Caki2 (cell line): ENCODE measurements at regions not wholly inside any gene's neighbourhood (a gene's known extent, or its start where the extent isn't known, plus 50 kb on each side); places are given as distances from the start of the nearest gene placed in this dataset.

Experiments used
- DNase-seq: peaks from one replicate; pipeline ENCODE4 v3.0.0-alpha.2; 2015; ENCODE audit warnings: low read depth
- in situ Hi-C: cut with HindIII; loops from 2 replicates; pipeline ENCODE4 v1.10.0; 2016; ENCODE audit warnings: low sequenced_read_pairs, low pct_unique_long_range_greater_than_20kb, mixed read lengths

DNA sequence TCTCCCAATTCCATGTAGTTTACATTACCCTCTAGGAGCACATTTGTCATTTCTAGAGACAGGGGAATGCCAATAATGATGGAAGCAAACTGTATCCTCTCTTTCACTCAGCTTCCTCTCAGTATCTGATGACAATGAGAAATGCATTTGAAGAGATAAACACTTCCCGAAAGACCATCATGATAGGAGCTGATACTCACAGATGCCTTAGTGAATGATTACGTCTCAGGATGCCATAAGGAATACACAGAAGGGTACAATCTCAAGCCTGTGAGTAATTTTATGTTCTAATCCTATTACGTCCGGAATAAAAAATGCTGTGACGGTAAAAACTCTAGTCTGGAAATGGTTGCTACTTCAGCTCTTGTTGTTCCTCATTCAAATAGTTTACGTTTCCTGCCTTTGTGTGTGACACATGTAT, 663.8 kb upstream of the MIR17HG start:
- in situ Hi-C loops = no loop called here
- no peak for DNase-seq

DNA sequence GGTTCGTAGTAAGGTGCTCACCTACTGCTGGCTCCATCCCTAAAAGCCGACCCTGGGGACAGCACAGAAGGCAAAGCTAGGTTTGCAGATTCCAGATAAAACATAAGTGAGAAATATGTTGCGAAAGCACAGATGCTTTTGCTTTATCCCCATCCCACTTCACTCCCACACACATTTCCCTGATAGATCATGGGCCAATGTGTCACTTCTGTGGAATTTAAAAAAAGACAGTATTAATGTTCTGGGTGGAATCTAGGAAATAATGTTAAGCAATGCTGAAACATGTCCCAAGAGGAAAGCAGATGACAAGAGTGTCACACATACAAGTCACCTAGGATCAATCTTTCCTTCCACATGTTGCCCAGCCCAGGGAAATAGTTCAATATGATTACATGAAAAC, 661.0 kb upstream of the MIR17HG start:
- in situ Hi-C loops = no loop called here
- DNase-seq = no peak

DNA sequence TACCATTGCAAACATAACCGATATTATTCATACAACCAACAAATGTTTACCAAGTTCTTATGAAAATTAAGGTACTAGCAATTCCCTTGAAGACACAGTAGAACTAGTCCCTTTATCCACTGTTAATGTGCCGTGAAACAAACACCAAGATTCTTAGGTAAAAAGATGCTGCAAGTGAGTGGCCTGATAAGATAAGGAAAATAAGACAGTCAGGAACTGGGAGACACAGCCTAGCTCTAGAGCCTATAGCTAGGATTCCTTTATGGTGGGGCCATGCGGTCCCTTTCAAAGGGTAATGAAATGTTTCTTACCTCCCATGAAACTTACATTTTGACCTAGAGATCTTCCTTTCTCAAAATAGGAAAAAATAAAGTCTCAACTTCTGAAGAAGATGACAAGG, 658.4 kb upstream of the MIR17HG start:
- in situ Hi-C loops = no loop called here
- no peak for DNase-seq

DNA sequence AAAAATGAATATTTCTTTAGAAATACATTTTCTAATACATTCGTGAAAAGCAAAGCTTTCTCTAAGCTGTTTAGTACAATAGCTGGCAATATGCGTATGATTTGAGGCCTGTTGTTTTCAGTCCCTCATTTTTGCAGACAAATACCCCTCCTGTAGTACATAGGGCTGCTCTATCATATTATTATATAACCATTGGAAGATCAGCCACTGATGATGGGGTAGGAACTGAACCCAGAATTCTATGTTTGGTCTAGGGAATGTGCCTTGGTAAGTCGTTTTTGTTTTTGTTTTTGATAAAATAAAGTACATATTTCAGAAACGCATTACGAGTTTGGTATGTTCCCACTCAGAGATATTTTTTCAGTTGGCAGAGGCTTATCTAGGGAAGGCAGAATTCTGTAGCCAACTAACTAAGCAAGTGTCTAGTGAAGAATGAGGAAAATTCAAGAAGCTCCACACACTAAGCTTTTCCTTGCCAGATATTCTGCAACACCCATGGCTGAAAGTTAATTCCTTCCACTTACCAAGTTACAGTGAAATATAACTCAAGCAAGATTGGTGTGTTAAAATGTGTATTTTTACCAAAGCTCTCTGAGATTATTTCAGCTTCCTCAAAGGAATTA, 656.9 kb upstream of the MIR17HG start:
- in situ Hi-C loops = no loop called here
- DNase-seq = no peak

DNA sequence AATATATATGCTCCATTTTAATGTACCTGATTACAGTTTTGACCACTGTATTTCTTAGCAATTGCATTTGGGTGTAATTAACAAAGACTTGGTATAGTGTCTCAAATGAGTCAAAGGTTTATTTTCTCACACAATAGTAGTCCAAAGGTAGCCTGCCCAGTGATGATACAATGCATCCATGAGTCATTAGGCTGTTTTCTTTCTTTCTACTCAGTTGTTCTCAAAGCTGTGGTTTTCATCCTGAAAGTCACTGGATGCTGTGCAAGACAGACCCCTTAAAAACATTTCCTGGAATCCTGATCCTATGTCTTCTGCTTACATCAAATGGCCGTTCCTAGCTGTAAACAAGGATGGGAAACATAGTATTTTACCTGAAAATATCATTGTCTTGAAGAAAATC, 651.2 kb upstream of the MIR17HG start:
- peak; percentile 41 for DNase-seq
- in situ Hi-C loops = no loop called here

DNA sequence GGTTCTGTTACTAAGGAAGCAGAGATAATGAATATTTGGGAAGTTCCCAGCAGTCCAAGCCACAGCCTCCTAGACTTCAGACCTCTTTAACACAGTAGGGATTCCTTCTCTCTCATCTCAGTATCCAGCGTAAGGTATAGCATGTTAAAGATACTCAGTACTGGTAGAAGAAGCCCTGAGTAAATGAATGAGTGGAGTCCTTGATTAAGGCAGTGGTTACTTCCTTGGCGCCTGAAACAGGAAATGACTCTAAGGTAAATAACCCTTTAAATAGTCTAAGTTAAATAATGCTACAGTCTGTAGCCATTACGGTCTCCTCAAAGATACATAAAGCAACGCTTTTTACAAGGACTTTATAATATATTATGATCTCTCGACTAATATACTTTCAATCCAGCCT, 650.8 kb upstream of the MIR17HG start:
- in situ Hi-C loops = no loop called here
- no peak for DNase-seq

DNA sequence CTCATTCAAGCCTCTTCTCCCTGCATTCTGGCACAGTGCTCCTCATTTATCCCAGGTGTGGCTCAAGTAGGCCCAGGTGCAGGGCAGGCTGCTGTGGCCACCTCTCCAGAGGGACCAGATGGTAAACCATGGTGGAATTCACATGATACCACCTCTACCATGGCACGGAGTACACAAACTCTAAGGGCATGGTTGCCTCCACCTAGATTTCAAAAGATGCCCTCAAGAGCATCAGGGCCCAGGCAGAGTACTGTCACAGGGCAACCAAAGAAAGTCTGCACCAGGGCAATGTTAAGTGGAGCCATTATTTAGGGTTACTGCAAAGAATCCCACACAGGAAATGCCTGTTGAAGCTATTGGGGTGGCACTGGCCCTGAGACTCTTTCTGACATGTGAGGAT, 647.1 kb upstream of the MIR17HG start:
- DNase-seq = no peak
- in situ Hi-C loops = no loop called here

DNA sequence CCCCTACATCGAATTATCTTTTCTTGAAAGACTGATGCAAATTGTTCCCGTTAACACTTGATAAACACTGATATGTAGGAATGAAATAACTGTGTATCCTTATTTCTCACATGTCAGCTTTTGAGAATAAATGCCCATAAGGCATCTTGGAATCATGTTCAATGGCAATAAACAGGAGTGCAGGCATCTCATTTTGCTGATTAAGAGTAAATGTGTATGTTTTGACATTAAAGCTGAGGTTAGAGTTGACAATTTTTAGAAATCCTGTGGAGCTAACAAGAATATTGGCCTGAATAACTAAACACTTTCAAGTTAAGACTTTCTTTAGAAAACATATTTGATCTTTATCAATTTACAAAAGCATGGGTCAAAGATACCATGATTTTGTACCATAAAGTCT, 646.2 kb upstream of the MIR17HG start:
- in situ Hi-C loops = no loop called here

DNA sequence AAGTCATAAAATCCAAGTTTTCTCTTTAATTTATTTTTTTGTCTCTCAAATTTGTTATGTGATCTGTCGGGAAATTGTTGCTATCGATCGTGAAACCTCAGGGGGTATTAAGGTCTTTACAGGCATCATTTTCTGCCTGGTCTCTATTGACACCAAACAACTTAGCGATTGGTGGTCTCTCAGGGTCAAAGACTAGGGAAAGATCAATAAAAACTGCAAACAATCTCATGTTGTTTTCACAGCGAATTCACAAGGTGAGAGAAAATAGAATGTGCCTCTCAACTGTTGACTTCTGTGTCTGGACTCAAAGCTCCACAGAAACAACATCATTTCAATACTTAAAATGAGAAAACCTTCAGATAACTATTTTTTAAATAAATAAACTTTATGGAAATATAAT, 645.4 kb upstream of the MIR17HG start:
- in situ Hi-C loops = no loop called here
- no peak for DNase-seq

More for the DNA sequence above, 646.2 kb upstream of the MIR17HG start:
- no peak for DNase-seq

DNA sequence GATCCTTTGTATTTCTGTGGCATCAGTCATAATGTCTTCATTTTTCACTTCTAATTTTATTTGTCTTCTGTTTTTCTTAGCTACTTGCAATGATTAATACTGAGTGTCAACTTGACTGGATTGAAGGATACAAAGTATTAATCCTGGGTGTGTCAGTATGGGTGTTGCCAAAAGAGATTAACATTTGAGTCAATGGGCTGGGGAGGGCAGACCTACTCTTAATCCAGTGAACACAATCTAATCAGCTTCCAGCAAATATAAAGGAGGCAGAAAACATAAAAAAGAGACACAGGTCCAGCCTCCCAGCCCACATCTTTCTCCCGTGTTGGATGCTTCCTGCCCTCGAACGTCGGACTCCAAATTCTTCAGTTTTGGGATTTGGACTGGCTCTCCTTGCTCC, 640.9 kb upstream of the MIR17HG start:
- no peak for DNase-seq
- in situ Hi-C loops = no loop called here

DNA sequence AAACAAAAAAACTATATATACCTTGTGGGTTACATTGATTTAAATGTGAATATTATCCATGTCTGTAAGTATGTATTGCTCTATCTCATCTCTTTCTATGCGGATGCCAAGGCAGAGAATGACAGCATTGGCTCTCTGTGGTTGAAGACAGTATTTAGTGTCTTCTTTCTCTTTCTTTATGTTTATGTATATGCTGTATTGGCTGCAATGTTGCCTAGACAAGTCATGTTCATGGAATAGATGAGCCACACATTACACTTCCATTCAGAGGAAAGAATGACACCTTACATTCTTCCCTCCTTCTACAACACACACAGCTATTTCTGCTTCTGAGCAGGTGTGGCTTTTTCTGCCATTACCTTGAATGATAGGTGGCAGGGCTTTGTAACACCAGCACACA, 639.4 kb upstream of the MIR17HG start:
- in situ Hi-C loops = no loop called here
- DNase-seq = no peak

DNA sequence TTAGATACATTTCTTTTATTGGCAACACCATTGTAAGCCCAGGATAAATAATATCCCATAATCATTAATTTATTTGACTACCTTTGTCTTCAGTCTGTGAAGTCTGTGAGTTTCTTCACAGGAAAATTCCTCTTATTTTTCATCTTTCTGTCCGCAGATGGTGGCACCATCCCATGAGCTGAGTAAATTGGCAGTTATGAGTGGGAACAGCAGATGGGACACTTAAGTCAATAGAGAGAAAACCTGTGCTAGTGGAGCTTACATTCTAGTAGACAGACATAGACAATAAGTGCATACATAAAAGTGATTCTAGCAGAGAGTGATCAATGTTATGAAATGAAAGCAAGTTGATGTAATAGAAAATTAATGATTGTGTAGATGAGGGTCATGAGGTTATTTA, 638.2 kb upstream of the MIR17HG start:
- no peak for DNase-seq
- in situ Hi-C loops = no loop called here

DNA sequence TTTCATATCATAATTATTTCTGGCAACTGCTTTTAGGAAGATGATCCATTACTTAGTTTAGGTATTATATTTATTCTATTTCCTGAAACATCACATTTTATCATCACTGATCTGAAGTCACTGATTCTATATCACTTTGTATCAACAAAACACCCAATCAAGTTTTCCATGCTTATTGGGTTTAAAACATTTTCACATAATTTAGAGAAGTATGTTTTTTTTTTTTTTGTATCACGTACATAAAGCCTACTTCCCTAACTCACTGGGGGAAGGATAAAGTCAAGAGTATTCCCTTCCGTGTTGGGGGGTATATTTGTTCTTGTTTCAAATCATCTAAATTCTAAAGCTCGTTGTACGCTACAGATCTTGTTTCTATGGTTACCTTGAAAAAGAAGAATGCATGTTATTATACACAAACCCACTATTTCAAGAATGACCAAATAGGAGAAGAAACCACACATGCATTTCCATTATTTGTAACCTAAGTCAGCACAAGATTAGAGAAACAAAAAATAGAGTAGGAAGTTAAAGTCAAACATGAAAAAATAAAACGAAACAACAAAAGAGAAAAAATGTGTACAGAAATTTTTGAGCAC, 637.2 kb upstream of the MIR17HG start:
- in situ Hi-C loops = no loop called here
- no peak for DNase-seq

DNA sequence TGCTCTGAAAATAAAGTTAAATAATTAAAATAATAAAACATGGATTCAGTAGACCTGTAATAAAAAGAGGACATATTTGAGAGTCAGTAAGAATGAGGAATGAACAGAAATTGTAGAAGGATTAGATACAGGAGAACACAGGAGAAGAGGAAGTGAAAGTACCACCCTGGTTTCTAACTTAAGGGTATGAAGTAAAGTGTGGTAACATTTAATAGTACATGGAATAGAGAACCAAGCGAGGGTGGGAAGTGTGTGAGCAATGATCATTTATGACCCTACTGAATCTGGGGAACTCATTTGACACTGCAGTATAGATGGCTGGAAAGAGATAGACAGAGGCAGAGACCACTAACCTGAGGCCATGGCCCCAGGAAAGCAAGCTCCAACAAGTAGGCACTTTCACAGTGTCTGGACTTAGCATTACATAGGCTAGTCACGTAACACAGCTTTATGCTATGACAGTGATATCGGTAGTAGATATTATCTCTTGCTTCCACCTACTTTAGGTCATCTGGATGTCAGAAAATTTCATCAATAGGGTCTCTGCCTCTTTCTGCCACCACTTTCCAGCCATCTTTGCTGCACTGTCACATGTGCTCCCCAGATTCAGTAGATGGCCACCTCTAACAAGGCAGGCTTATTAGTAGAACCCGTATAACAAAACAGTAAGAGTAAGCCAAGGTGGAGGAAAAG, 633.9 kb upstream of the MIR17HG start:
- in situ Hi-C loops = no loop called here
- DNase-seq = no peak

DNA sequence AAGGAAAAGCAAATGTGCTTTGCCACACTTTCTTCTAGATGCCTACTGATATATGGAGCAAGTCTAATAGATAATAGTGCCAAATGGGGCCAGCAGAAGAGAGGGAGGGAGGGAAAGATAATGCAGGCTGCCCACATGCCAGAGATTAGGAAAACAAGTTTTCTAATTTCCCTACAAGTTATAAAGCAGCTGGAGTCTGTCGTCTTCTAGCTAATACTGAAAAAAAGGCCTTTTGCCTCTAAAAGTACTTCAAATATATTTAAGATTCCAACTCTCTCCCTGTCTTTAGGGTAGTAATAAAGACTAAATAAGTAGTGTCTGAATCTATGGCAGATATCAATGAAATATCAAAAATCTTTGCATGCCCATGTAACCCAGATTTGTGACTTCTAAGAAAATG, 632.0 kb upstream of the MIR17HG start:
- in situ Hi-C loops = no loop called here

DNA sequence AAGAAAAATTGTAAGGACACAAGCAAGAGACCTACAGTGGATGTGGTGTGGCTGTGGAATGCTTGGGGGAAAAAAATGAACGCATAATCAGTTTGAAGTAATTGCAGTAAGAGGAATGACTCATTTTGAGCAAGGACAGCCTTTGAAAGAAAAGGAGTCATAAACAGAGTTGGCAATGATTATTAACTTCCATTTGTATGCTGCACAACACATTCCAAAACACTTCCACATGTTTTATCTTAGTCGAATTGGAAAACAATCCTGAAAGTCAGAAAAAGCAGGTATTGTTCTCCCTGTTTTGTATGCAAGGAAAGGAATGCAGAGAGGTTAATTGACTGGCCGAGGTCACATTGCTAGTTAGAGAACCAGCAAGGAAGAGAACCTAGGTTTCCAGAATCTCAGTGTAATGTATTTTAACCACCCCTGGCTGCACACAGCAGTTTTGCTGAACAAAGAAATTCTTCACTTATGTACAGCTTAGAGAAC, 630.0 kb upstream of the MIR17HG start:
- DNase-seq = peak; percentile 78
- in situ Hi-C loops = no loop called here

More for the DNA sequence above, 632.0 kb upstream of the MIR17HG start:
- DNase-seq = no peak

DNA sequence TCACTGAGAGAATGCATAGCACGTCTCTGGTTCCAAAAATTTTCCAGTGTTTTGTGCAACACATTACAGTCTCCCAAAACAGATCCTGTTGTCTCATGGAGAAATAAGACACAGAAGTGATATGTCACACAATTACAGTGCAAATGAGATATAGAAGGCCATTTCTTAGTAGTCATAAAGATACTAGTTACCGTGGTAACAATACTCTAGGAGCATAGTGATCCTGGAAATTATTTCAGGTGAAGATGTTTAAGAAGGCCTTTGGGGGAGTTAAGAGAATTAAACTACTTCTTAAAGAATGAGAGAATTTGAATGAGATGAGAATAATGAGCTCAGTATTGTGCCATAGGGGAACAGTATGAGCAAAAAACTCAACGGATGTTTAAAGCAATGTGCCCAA, 628.0 kb upstream of the MIR17HG start:
- in situ Hi-C loops = no loop called here

DNA sequence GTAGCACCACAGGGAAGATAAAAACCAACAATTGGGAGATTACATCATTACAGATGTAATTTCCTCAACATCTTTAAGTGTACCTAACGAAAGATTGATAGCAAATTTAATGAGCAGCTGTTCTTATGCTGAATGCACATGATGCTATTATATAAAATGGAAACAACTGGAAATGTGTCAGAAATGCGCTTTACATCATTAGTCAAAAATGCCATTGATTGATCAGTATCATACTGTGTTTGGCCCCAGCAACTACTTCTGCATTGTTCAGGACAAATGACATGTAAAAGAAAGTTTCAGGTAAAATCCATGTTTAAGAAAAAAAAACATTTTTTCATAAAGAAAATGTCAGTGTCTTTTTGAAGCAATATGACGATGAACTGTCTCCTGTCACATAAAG, 625.5 kb upstream of the MIR17HG start:
- in situ Hi-C loops = no loop called here
- DNase-seq = no peak

More for the DNA sequence above, 628.0 kb upstream of the MIR17HG start:
- DNase-seq = no peak

DNA sequence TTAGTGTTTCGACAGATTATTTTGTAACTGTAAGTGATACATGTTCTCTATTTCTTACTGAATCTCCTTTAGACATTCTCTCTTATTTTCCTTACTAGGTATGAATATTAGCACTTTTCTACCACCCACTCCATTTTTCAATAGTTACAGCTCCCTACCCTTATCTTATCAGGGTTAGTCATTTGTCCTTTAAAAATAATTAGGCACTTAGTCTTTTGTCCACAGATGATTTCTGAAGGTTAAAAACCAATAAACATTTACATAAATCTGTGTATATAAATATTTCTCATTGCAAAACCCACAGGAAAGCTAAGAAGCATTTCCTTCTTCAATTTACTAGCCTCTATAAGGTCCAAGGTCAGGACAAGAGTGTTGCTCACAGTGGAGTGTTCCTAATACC, 624.1 kb upstream of the MIR17HG start:
- in situ Hi-C loops = no loop called here

DNA sequence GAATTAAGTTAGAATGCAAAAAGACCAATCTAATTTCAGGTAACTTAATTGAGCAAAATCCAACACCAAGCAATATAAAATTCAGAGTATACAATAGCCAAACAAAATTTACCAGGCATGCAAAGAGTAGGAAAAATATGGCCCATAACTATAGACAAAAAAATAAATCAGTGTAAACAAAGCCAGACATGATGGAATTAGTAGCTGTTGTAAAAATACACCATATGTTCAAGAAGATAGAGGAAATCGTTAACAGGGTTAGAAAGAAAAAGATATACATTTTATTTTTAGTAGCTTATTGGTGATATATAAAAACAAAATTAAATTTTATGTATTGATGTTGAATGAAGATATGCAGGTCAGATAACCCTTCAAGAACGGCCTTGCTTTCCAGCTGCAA, 621.1 kb upstream of the MIR17HG start:
- in situ Hi-C loops = no loop called here
- DNase-seq = no peak

More for the DNA sequence above, 624.1 kb upstream of the MIR17HG start:
- no peak for DNase-seq
